Activated gamma-delta T cell (primary cell): ENCODE measurements at regions not wholly inside any gene's neighbourhood (a gene's known extent, or its start where the extent isn't known, plus 50 kb on each side); places are given as distances from the start of the nearest gene placed in this dataset.
"Not testable (repeated sequence)": the region's sequence is repeated elsewhere in the genome, so short reads cannot be mapped to it uniquely, and the experiment has no call there.

Source experiments
- DNase-seq: peaks from one replicate; lab custom pipeline; 2025; lab: John Stamatoyannopoulos, UW

DNA sequence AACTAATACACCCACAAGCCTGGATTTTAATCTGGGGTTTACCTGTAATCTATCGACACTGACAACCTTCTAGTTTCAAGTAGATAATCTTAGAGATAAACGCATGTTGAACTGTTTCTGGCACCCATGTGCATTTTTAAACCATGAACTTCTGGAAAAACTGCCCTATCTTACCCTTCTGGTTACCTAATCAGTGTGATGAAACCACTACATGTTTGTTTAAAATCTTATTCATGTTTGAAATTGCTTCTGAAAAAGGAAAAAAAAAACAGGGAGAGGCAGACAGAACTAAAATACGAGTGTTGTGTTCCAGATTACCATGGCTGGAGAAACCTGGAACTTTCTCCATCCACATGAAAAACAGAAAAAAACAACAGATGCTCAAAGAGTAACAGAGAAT is 139.3 kb downstream of the MID1IP1 start:
- no peak for DNase-seq

GRCh38 chrX:38941675-38942074 is 140.4 kb downstream of the MID1IP1 start:
- DNase-seq, result no peak

DNA sequence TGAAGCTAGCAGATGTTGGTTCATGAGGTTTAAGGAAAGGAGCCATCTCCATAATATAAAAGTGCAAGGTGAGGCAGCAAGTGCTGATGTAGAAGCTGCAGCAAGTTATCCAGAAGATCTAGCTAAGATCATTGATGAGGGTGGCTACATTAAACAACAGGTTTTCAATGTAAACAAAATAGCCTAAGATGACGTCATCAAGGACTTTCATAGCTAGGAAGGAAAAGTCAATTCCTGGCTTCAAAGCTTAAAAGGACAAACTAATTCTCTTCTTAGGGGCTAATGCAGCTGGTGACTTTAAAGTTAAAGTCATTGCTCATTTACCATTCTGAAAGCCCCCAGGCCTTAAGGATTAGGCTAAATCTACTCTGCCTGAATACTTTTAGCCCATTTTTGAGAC is 141.9 kb downstream of the MID1IP1 start:
- no peak for DNase-seq

DNA sequence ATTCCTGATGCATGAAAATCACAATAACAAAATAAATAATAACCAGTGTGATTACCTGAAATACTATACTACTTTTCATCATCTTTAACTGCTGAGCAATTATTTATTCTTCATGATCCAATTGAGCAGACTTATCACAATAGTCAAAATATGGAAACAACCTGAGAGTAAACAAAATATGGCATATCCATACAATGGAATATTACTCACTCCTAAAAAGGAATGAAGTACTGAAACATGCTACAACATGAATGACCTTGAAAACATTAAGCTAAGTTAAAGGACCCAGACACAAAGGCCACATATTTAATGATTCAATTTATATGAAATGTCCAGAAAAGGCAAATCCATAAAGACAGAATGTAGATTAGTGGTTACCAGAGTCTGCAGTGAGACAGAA is 146.8 kb downstream of the MID1IP1 start:
- DNase-seq, result no peak

DNA sequence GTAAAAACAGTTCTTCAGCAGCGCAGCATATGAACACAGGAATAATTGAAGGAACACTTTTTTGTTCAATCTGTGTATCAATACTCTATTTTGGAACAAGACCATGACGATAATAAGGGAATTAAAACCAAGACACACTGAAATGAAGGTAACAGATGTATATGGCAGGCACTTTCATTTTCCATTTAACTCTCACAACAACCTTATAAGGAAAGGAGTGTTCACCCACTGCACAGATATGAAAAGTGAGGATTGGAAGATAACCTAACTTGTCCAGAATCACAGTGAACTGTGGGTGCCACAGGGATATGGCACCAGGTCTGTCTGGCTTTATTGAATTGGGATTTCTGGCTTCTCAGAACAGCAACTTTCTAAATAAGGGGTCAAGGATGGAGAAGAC is 153.3 kb downstream of the MID1IP1 start:
- no peak for DNase-seq

DNA sequence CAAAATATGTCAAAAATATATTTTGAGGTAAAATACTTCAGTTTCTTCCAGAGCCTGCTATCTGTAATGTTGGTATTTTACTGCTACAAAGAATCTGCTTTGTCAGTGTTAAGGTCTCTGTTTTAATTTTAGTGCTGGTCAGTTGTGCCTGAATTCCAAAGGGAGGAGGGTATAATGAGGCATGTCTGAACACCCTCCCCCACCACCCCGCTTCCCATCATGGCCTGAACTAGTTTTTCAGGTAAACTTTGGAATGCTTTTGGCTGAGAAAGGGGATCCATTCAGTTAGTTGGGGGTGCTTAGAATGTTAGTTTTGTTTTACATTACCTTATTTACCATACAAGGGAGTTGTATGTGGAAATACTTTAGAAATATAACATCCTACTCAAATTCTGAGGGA is 158.5 kb downstream of the MID1IP1 start:
- no peak for DNase-seq

DNA sequence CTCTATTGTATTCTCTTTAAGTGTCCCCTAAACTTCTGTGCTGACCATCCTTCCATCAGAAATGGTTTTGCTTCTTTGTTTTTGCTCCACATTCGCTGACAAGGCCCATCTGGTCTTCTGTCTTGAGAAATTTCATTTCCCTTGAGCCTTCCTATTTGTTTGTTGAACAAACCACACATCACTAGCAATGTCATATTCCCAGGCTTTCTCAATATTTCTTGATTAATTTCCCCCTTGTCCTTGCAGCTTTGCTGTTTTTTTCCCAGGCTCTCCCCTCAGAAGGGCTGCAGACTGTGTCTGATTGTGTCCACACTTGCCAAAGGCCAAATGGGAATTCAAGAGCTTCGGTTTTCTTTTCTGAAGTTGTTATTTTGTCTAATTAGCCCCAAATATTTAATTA is 158.9 kb downstream of the MID1IP1 start:
- DNase-seq, result no peak

GRCh38 chrX:38961936-38962335 is 160.7 kb downstream of the MID1IP1 start:
- no peak for DNase-seq

DNA sequence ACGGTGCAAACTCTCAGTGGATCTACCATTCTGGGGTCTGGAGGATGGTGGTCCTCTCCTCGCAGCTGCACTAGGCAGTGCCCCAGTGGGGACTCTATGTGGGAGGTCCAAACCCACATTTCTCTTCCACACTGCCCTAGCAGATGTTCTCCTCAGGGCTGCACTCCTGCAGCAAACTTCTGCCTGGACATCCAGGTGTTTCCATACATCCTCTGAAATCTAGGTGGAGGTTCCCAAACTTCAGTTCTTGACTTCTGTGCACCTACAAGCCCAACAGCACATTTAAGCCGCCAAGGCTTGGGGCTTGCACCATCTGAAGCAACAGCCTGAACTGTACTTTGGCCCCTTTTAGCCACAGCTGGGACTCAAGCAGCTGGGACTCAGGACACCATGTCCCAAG is 162.0 kb downstream of the MID1IP1 start:
- DNase-seq, result not testable (repeated sequence)

DNA sequence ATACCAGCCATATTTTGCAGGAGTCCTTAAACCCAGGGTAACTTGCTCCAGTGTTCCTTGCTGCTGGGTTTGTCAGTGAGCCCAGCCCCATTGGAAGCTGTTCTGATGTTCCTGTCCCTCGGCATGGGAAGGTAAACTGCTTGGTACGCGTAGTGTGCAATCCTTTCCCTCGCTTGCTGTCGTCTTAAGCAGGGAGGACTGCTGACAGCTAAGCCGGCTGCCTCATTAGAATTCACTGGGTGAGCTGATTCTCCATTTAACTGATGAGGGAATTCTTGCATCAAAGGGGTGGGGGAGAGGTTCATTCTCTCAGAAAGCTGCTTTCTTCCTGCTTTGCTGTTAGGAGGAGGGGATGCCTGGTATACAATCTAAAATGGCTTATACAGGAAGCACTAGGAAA is 164.6 kb downstream of the MID1IP1 start:
- DNase-seq, result no peak

DNA sequence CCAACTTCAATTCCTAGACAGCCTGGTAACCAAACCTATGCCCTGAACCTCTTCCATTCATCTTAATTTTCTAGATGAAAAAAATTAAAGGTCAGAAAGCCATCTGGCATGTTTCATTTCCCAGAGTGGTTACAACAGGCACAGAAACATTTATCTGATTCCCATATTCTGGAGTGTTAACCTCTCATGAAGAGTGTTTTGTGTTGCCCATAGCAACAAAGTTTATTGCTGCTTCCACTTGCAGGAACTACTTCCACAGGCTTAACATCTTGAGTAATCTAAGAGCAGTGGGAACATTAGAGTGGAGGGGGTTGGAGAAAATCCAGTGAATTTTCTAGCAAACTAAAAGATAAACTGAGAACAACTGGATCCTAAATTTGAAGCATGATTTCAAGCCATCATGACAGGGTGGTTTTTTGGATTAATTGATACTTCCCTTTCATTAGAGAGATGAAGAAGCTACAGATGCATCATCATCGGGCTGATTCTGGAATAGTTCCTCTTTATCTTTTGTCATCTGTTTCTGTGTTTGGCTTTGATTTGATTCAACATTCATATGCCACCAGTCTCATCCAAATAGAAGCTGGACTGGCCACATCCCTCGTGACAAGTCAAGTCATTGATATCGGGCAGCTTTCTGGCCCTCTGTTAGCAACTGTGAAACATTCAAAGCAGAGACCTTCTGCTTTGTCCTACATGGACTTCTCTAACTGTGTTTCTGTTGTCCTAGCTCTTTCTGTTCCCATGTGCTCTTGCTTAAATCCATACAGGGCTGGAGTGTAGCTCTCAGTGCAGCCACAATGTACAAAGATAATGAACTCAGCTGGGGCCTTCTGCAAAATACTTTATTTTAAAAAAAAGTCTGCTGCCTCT is 167.3 kb downstream of the MID1IP1 start:
- no peak for DNase-seq

DNA sequence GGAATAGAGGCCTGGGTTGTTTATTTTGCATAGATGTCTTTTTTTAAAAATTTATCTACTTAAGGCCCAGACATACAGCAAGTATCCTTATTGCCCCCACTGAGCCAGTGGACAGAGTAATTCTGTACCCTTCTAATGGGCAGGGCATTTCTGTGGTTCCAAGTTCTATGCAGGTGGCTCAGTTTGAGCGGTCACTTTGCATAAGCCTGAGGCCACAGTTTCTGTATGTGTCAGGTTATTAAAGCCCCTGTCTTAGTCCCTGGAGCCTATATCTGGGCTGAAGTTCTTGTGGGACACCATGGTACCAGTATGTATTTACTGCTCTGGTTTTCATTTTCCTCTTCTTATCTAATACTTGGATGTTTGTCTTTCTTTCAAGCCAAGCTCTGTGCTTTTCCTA is 168.8 kb downstream of the MID1IP1 start:
- no peak for DNase-seq

DNA sequence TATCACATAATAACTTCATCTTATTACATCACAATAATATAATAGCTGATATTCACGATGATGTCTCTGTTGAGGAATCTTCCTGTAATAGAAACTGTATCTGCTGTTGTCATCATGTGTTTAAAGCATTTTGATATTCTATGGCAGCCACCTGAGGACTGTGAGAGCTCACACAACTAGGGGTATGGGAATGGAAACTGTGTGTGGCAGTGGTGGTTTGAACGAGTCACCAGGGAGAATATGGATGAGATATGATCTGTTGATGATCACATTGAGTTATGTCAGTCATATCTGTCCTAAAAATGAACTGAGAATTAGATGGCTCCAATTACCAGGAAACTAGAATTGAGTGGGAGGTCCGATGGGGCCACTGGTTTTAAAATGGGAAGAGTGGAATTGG is 169.6 kb downstream of the MID1IP1 start:
- DNase-seq, result no peak

GRCh38 chrX:38973322-38973721 is 172.1 kb downstream of the MID1IP1 start:
- no peak for DNase-seq

DNA sequence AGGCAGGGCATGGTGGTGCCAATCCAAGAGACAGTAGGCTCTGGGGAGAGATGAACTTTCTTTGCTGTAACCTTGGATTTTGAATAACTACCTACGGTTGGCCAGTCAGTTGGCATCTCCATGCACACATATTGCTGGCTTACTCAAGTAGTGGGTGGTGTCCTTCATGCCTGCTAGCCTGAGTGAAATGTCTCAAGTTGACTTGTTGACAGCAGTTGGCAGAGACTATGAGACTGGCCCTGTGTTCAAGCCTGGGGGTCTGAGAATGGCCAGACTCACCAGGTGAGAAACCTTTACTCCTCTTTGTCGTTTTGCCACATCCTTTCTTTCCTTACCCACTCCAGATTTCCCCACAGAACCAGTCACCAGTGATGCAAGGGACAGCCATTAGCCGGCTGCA is 173.3 kb downstream of the MID1IP1 start:
- no peak for DNase-seq

DNA sequence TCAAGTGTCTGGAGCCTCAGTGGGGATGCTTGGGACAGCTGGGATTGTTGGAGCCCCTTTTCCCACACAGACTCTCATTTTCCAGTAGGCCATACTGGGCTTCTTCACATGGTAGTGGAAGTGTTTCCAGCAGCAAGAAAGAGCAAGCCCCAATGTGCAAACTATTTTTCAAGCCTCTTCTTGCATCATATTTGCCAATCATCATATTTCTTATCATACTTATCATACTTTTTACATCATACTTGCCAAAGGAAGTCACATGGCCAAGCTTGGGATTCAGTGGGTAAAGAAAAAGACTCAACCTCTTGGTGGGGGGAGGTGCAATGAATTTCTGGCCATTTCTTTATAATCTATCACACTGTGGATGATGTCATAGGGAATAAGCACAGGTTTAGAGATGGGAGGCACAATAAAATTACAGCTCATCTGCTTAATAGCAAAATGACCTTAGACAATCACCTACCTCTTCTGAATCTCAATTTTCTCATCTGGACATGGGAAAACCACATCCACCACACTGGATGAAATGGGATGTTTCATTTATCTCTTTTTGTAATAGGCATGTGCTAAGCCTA is 174.2 kb downstream of the MID1IP1 start:
- no peak for DNase-seq

DNA sequence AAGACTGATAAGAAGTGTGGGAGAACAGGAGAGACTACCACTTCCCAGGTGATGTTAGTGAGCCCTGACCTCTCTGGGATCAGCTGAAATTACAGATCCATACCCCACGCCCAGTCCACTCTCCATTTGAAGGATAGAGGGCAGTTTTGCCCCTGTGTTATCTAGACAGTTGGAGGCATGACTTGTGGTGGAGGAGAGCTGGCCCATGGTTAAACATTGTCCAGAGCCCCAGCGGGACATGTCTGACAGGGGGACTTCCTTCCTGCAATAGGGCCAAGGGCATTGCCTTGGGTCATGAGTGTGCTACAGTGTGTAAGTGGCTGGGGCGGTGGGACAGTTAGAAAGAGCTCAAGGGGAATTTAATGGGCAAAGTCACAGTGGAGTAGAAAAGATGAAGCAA is 181.1 kb downstream of the MID1IP1 start:
- no peak for DNase-seq

DNA sequence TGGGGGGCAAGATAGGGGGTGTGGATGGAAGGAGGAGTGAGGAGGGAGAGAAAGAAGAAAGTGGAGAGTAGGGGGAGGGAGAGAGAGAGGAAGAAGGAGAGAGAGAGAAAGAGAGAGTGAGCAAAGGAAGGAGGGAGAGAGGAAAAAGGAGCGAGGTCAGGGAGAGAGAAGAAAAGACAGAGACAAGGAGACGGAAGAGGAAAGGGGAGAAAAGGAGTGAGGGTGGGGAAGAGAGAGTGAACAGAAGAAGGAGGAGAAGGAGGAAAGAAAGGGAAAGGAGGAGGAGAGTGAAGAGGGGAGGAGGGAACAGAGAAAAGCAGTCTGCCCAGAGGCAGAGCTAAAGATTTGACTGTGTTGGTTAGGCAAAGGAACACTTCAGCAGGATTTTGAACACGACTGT is 181.6 kb downstream of the MID1IP1 start:
- DNase-seq, result no peak

DNA sequence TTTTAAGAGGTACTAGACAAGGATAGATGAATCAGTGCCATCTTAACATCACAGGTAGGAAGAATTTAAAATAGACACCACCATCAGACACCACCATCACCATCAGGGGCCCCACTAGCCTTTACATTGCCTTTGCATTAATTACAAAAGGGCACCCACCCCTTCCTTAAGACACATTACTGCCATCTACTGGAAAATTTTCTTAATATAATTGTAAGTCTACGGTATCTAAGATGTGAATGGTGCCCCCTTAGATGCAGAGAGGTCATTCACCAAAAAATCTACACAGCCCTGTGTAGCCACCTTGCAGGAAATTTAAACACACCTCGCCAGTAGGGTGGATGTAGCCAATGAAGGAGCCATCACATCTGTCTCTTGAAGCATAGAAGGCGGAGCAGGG is 184.1 kb downstream of the MID1IP1 start:
- no peak for DNase-seq

DNA sequence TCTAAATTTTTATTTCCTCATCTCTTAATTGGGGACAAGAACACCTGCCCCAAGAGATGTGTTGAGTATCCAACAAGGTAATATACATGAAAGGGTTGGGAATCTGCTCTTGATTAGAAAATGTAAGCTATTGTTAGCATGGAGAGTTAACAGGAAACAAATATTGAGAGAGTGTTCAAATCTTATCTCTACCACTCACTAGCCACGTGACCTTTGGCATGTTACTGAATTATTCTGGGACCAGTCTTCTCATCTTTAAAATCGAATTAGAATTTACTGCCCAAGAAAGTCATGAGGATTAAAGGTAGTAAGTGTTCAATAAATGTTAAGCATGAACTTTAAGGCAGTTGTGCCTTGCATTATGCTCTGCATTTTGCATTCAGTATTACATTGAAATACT is 184.7 kb downstream of the MID1IP1 start:
- DNase-seq, result no peak

DNA sequence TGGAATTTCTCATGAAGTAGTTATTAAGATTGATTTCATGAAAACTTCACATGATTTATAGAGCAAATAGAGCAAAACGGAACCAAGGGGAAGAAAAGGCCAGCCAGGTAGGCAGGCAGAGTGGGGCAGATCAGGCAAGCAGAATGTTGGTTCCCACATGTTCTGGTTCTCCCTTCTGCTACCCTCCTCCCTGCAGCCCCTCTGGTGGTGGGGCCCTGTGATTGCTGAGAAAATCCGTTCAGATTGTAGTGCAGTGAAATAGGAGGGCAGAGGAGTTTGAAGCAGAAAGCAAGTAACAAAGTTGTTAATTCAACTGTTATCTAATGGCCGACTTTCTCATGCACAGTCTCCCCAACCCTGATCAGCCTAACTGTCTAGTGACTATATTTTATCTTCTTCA is 185.3 kb downstream of the MID1IP1 start:
- no peak for DNase-seq

DNA sequence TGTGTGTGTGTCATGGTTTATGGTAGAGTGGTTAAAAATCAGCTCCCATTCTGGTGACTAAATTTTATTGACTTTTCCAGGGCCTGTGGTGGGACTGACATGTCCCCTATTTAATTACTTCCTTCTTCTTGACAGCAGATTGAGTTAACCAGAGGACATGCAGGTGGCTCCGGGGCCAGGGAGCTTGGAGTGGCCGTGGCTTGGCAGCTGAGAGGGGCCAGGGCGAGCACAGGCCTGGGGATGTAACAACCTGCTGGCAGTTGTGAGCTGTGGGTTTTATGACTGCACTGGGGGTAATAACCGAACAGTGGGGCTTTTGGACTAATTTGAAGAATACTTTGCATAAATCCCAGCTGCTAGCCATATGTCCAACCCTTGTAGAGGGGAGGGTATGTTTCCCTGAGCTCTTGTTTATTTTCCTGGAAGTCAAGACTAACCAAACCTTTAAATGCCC is 186.0 kb downstream of the MID1IP1 start:
- DNase-seq, result no peak

- DNase-seq, result no peak
Observed at GRCh38 chrX:38988301-38988700, 187.0 kb downstream of the MID1IP1 start.

DNA sequence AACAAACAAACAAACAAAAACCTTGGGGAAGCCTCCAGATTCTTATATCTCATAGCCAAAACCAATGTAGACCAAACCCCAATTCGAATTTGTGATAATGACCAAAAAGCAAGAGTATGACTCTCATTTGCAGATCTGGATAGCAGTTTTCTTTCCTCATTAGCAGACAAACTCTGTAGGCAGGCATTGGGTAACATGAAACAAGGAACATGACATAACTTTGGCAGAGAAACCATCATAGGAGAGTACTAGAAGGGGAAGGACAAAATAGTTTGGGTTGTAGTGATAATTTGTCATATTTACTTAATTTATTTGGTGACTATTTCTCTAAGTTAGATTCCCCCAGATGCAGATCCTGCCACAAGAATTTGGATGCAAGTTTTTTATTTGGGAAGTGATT is 187.8 kb downstream of the MID1IP1 start:
- DNase-seq, result no peak
